Astrocyte (in vitro differentiated cells and primary cell): ENCODE measurements at regions not wholly inside any gene's neighbourhood (a gene's known extent, or its start where the extent isn't known, plus 50 kb on each side); places are given as distances from the start of the nearest gene placed in this dataset.

ENCODE experiments used
- EZH2 ChIP-seq: IDR thresholded peaks from 2 replicates; pipeline ENCODE4 v1.6.1; 2012; ENCODE audit warnings: mild to moderate bottlenecking, low read length, inconsistent platforms; ENCODE audit not compliant: insufficient read depth
- TF ChIP-seq, protein P1 (sequence below): IDR thresholded peaks from 2 replicates; pipeline ENCODE4 v1.5.1; 2011; ENCODE audit warnings: low read depth, mild to moderate bottlenecking, inconsistent platforms, low read length, moderate library complexity; ENCODE audit not compliant: insufficient read depth

- TF ChIP-seq, protein P1, sequence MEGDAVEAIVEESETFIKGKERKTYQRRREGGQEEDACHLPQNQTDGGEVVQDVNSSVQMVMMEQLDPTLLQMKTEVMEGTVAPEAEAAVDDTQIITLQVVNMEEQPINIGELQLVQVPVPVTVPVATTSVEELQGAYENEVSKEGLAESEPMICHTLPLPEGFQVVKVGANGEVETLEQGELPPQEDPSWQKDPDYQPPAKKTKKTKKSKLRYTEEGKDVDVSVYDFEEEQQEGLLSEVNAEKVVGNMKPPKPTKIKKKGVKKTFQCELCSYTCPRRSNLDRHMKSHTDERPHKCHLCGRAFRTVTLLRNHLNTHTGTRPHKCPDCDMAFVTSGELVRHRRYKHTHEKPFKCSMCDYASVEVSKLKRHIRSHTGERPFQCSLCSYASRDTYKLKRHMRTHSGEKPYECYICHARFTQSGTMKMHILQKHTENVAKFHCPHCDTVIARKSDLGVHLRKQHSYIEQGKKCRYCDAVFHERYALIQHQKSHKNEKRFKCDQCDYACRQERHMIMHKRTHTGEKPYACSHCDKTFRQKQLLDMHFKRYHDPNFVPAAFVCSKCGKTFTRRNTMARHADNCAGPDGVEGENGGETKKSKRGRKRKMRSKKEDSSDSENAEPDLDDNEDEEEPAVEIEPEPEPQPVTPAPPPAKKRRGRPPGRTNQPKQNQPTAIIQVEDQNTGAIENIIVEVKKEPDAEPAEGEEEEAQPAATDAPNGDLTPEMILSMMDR = no peak
- no peak for TF ChIP-seq EZH2
These were observed 155.9 kb upstream of the CCDC196 start for GRCh38 chr14:66330228-66330627.
